ENCODE measurements at regions not wholly inside any gene's neighbourhood (a gene's known extent, or its start where the extent isn't known, plus 50 kb on each side); places are given as distances from the start of the nearest gene placed in this dataset.

GRCh38 chr10:2023687-2024086, 286.4 kb upstream of the ADARB2 start (continued):
- TF ChIP-seq ZNF114 (CRISPR knock-in tag; IDR thresholded peaks at IDR 0.05) (no peak), EZH2 (IDR thresholded peaks at IDR 0.05; ENCODE audit: low read depth, unreplicated experiment) (no peak), STAT1 (IDR thresholded peaks at IDR 0.05; ENCODE audit: unreplicated experiment) (no peak), CREB1 (CRISPR knock-in tag; IDR thresholded peaks at IDR 0.05; ENCODE audit: low read depth) (no peak), JUNB (IDR thresholded peaks at IDR 0.05; ENCODE audit: unreplicated experiment) (no peak)
- TF ChIP-seq, protein P1, sequence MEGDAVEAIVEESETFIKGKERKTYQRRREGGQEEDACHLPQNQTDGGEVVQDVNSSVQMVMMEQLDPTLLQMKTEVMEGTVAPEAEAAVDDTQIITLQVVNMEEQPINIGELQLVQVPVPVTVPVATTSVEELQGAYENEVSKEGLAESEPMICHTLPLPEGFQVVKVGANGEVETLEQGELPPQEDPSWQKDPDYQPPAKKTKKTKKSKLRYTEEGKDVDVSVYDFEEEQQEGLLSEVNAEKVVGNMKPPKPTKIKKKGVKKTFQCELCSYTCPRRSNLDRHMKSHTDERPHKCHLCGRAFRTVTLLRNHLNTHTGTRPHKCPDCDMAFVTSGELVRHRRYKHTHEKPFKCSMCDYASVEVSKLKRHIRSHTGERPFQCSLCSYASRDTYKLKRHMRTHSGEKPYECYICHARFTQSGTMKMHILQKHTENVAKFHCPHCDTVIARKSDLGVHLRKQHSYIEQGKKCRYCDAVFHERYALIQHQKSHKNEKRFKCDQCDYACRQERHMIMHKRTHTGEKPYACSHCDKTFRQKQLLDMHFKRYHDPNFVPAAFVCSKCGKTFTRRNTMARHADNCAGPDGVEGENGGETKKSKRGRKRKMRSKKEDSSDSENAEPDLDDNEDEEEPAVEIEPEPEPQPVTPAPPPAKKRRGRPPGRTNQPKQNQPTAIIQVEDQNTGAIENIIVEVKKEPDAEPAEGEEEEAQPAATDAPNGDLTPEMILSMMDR (conservative IDR thresholded peaks at IDR 0.05; ENCODE audit: low read depth in 2 of 2), result no peak

GRCh38 chr10:2022401-2022800, 285.1 kb upstream of the ADARB2 start:
- ATAC-seq, result no peak
- Mint-ChIP-seq H3K36me3 (ENCODE audit: low read depth) (no peaks in the 10 kb centered on the region), H3K27me3 (ENCODE audit: insufficient read depth, low read depth, poor library complexity) (peaks cover 5% of the 10 kb centered on the region), H3K9me3 (no peaks in the 10 kb centered on the region), H3K4me1 (no peaks in the 10 kb centered on the region), H3K4me3 (no peak overlapping the region), H3K27ac (no peak overlapping the region)
- H3K79me2 ChIP-seq (replicated peaks; ENCODE audit: insufficient read depth), result no peaks in the 10 kb centered on the region
- no peak for DNase-seq (ENCODE audit: low spot score)
- H3K4me3 ChIP-seq, result no peak overlapping the region
- no peaks in the 10 kb centered on the region for H4K20me1 ChIP-seq (replicated peaks; ENCODE audit: insufficient read depth)
- no peaks in the 10 kb centered on the region for H3K4me1 ChIP-seq (ENCODE audit: insufficient read depth)
- H2AFZ ChIP-seq, result no peak overlapping the region
- H3K27ac ChIP-seq (ENCODE audit: low read depth), result no peak overlapping the region
- H3K36me3 ChIP-seq (ENCODE audit: insufficient read depth), result no peaks in the 10 kb centered on the region
- H3K4me2 ChIP-seq, result no peak overlapping the region
- H3K9me2 ChIP-seq (ENCODE audit: insufficient read depth), result peaks cover 4% of the 10 kb centered on the region; the same call in 1 of the 2 replicates
- H3K27me3 ChIP-seq (ENCODE audit: insufficient read depth), result no peaks in the 10 kb centered on the region
- no peaks in the 10 kb centered on the region for H3F3A ChIP-seq (replicated peaks; ENCODE audit: low read depth)
- no peak for TF ChIP-seq NANOG (IDR thresholded peaks at IDR 0.05; ENCODE audit: borderline replicate concordance)
- TF ChIP-seq POLR2AphosphoS5 (IDR thresholded peaks at IDR 0.05; ENCODE audit: low read depth), result no peak
- TF ChIP-seq EZH2 (IDR thresholded peaks at IDR 0.05; ENCODE audit: low read depth, unreplicated experiment), result no peak
- no peak for TF ChIP-seq STAT1 (IDR thresholded peaks at IDR 0.05; ENCODE audit: unreplicated experiment)
- no peak for TF ChIP-seq ZNF331 (CRISPR knock-in tag; IDR thresholded peaks at IDR 0.05; ENCODE audit: low read depth)
- no peak for TF ChIP-seq ZNF462 (CRISPR knock-in tag; IDR thresholded peaks at IDR 0.05)
- TF ChIP-seq, protein P1 (conservative IDR thresholded peaks at IDR 0.05; ENCODE audit: low read depth in 2 of 2), result no peak
- no peak for TF ChIP-seq EZH2phosphoT487 (IDR thresholded peaks at IDR 0.05; ENCODE audit: unreplicated experiment)
- no peak for TF ChIP-seq ZNF114 (CRISPR knock-in tag; IDR thresholded peaks at IDR 0.05)
- no peak for TF ChIP-seq ETS1 (IDR thresholded peaks at IDR 0.05)
- no peak for TF ChIP-seq CREB1 (CRISPR knock-in tag; IDR thresholded peaks at IDR 0.05; ENCODE audit: low read depth)
